ENCODE measurements at regions not wholly inside any gene's neighbourhood (a gene's known extent, or its start where the extent isn't known, plus 50 kb on each side); places are given as distances from the start of the nearest gene placed in this dataset.

GRCh38 chr13:54367639-54368271 is 1339.1 kb downstream of the OLFM4 start:
- ChIA-PET POLR2A (no interaction called here), CTCF (interaction anchor here (0.6 kb wide), 1 partner anchor 69 kb away, joined by 3 read pairs; no protein-coding TSS in a partner anchor)
- TF ChIP-seq, protein P1, sequence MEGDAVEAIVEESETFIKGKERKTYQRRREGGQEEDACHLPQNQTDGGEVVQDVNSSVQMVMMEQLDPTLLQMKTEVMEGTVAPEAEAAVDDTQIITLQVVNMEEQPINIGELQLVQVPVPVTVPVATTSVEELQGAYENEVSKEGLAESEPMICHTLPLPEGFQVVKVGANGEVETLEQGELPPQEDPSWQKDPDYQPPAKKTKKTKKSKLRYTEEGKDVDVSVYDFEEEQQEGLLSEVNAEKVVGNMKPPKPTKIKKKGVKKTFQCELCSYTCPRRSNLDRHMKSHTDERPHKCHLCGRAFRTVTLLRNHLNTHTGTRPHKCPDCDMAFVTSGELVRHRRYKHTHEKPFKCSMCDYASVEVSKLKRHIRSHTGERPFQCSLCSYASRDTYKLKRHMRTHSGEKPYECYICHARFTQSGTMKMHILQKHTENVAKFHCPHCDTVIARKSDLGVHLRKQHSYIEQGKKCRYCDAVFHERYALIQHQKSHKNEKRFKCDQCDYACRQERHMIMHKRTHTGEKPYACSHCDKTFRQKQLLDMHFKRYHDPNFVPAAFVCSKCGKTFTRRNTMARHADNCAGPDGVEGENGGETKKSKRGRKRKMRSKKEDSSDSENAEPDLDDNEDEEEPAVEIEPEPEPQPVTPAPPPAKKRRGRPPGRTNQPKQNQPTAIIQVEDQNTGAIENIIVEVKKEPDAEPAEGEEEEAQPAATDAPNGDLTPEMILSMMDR (IDR thresholded peaks at IDR 0.05; ENCODE audit: unreplicated experiment): no peak
- Mint-ChIP-seq H3K36me3 (ENCODE audit: insufficient read depth, unreplicated experiment) (no peaks in the 10 kb centered on the region), H3K4me1 (ENCODE audit: insufficient read depth, unreplicated experiment) (no peaks in the 10 kb centered on the region), H3K4me3 (ENCODE audit: unreplicated experiment) (no peak overlapping the region), H3K27me3 (ENCODE audit: insufficient read depth, unreplicated experiment) (no peaks in the 10 kb centered on the region), H3K9me3 (ENCODE audit: unreplicated experiment) (no peaks in the 10 kb centered on the region), H3K27ac (ENCODE audit: low read depth, unreplicated experiment) (no peak overlapping the region)
- BruUV-seq (replicated peaks): no TSS peak
- DNase-seq (ENCODE audit: unreplicated experiment): no peak
- intact Hi-C loops (cut with micrococcal nuclease): no loop called here

GRCh38 chr13:54368387-54368786 is 1339.8 kb downstream of the OLFM4 start:
- no peak for DNase-seq (ENCODE audit: unreplicated experiment)
- Mint-ChIP-seq H3K36me3 (ENCODE audit: insufficient read depth, unreplicated experiment) (no peaks in the 10 kb centered on the region), H3K9me3 (ENCODE audit: unreplicated experiment) (no peaks in the 10 kb centered on the region), H3K27me3 (ENCODE audit: insufficient read depth, unreplicated experiment) (no peaks in the 10 kb centered on the region), H3K27ac (ENCODE audit: low read depth, unreplicated experiment) (no peak overlapping the region), H3K4me3 (ENCODE audit: unreplicated experiment) (no peak overlapping the region), H3K4me1 (ENCODE audit: insufficient read depth, unreplicated experiment) (no peaks in the 10 kb centered on the region)
- ChIA-PET POLR2A (no interaction called here), CTCF (interaction anchor here (0.6 kb wide), 1 partner anchor 69 kb away, joined by 3 read pairs; no protein-coding TSS in a partner anchor)
- intact Hi-C loops (cut with micrococcal nuclease): no loop called here
- BruUV-seq (replicated peaks): no TSS peak
- TF ChIP-seq, protein P1 (IDR thresholded peaks at IDR 0.05; ENCODE audit: unreplicated experiment): no peak

DNA sequence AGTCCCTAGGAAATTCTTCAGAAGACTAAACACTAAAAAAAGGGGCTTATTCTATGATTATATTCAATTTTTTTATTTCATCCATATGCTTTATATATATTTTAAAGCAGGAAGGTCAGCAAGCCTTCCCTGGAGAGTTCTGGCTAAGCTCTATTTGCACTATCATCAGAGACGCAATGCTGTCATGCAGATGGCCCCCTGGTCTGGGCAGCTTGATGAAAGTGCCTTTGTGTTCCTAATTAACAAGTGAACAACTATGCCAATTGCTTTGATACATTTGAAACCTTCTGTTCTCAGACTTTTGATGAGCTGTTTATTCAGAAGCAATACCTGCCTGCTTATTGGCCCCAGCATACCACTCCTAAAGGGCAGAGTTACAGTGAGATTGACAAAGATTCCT is 1344.6 kb downstream of the OLFM4 start:
- CTCF ChIA-PET: no interaction called here
- Mint-ChIP-seq H3K36me3 (ENCODE audit: insufficient read depth, unreplicated experiment) (no peaks in the 10 kb centered on the region), H3K4me1 (ENCODE audit: insufficient read depth, unreplicated experiment) (no peaks in the 10 kb centered on the region), H3K4me3 (ENCODE audit: unreplicated experiment) (no peak overlapping the region), H3K9me3 (ENCODE audit: unreplicated experiment) (no peaks in the 10 kb centered on the region), H3K27ac (ENCODE audit: low read depth, unreplicated experiment) (no peak overlapping the region), H3K27me3 (ENCODE audit: insufficient read depth, unreplicated experiment) (no peaks in the 10 kb centered on the region)
- intact Hi-C loops (cut with micrococcal nuclease): no loop called here
- POLR2A ChIA-PET: no interaction called here
- no TSS peak for BruUV-seq (replicated peaks)
- TF ChIP-seq, protein P1 (IDR thresholded peaks at IDR 0.05; ENCODE audit: unreplicated experiment): no peak
- no peak for DNase-seq (ENCODE audit: unreplicated experiment)

DNA sequence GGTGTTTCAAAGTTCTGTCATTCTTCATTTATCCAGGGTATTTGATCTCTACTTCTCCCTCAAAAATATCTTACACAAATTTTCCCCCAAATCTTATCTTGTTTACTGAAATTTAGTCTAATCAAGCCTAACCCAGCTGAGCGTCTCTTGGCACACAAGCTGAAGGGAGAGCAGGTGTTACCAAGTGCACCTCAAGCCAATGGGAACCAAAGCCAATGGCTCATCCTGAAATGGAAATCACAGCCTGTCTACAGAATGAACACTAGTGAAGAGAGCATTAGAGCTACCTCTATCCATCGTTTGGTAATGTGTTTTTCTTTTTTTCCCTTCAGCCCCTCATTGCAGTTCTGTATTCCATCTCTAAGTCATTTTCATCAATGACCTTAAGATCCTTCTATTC is 1350.8 kb downstream of the OLFM4 start:
- no peaks in the 10 kb centered on the region for H3K9me3 Mint-ChIP-seq (ENCODE audit: unreplicated experiment)
- no peaks in the 10 kb centered on the region for H3K36me3 Mint-ChIP-seq (ENCODE audit: insufficient read depth, unreplicated experiment)
- H3K27ac Mint-ChIP-seq (ENCODE audit: low read depth, unreplicated experiment): no peak overlapping the region
- H3K4me1 Mint-ChIP-seq (ENCODE audit: insufficient read depth, unreplicated experiment): no peaks in the 10 kb centered on the region
- intact Hi-C loops (cut with micrococcal nuclease): no loop called here
- ChIA-PET POLR2A (no interaction called here), CTCF (interaction anchor here (0.7 kb wide), 1 partner anchor 1097 kb away, joined by 4 read pairs; no protein-coding TSS in a partner anchor)
- TF ChIP-seq, protein P1 (IDR thresholded peaks at IDR 0.05; ENCODE audit: unreplicated experiment): no peak
- no peak overlapping the region for H3K4me3 Mint-ChIP-seq (ENCODE audit: unreplicated experiment)
- no TSS peak for BruUV-seq (replicated peaks)
- H3K27me3 Mint-ChIP-seq (ENCODE audit: insufficient read depth, unreplicated experiment): peaks cover 2% of the 10 kb centered on the region
- DNase-seq (ENCODE audit: unreplicated experiment): no peak

Data from MCF 10A (cell line).